ENCODE measurements at regions not wholly inside any gene's neighbourhood (a gene's known extent, or its start where the extent isn't known, plus 50 kb on each side); places are given as distances from the start of the nearest gene placed in this dataset.

- TF ChIP-seq CTCF (conservative IDR thresholded peaks at IDR 0.05; ENCODE audit: low read length) = no peak
- DNase-seq (ENCODE audit: low read depth) = no peak
- H3K4me3 ChIP-seq (ENCODE audit: low read length) = no peak overlapping the region
Observed at GRCh38 chr6:22966691-22967422, 397.5 kb downstream of the HDGFL1 start.

GRCh38 chr6:22970004-22970403, 400.6 kb downstream of the HDGFL1 start:
- no peak for TF ChIP-seq CTCF (conservative IDR thresholded peaks at IDR 0.05; ENCODE audit: low read length)
- no peak for DNase-seq (ENCODE audit: low read depth)
- no peak overlapping the region for H3K4me3 ChIP-seq (ENCODE audit: low read length)

GRCh38 chr6:22972771-22973170, 403.4 kb downstream of the HDGFL1 start:
- no peak overlapping the region for H3K4me3 ChIP-seq (ENCODE audit: low read length)
- TF ChIP-seq CTCF (conservative IDR thresholded peaks at IDR 0.05; ENCODE audit: low read length) = no peak
- DNase-seq (ENCODE audit: low read depth) = no peak

- no peak for TF ChIP-seq CTCF (conservative IDR thresholded peaks at IDR 0.05; ENCODE audit: low read length)
- no peak for DNase-seq (ENCODE audit: low read depth)
- H3K4me3 ChIP-seq (ENCODE audit: low read length) = no peak overlapping the region
Observed at GRCh38 chr6:22975079-22975478, 405.7 kb downstream of the HDGFL1 start.

GRCh38 chr6:22980446-22980845, 411.1 kb downstream of the HDGFL1 start:
- TF ChIP-seq CTCF (conservative IDR thresholded peaks at IDR 0.05; ENCODE audit: low read length) = no peak
- peak; percentile 11 for DNase-seq (ENCODE audit: low read depth)
- no peak overlapping the region for H3K4me3 ChIP-seq (ENCODE audit: low read length)

GRCh38 chr6:23002044-23002619, 432.8 kb downstream of the HDGFL1 start:
- no peak for TF ChIP-seq CTCF (conservative IDR thresholded peaks at IDR 0.05; ENCODE audit: low read length)
- H3K4me3 ChIP-seq (ENCODE audit: low read length) = no peak overlapping the region
- no peak for DNase-seq (ENCODE audit: low read depth)
